KBM-7 (cell line): ENCODE measurements at regions not wholly inside any gene's neighbourhood (a gene's known extent, or its start where the extent isn't known, plus 50 kb on each side); places are given as distances from the start of the nearest gene placed in this dataset.

ENCODE experiments used
- DNase-seq: peaks from one replicate; pipeline ENCODE4 v3.0.0-alpha.2; 2015
- in situ Hi-C: fragments of 300-500 bp; cut with MboI; formaldehyde crosslinking; loops from 2 replicates; pipeline ENCODE4 v1.14.3; 2020; ENCODE audit warnings: low sequenced_read_pairs, low pct_unique_long_range_greater_than_20kb, mixed read lengths

GRCh38 chr11:112801025-112801816, 160.0 kb upstream of the NCAM1 start:
- DNase-seq: no peak
- in situ Hi-C loops: no loop called here

GRCh38 chr11:112801817-112802088, 159.5 kb upstream of the NCAM1 start:
- DNase-seq: no peak
- in situ Hi-C loops: no loop called here

- in situ Hi-C loops: no loop called here
- no peak for DNase-seq
These were observed 155.6 kb upstream of the NCAM1 start for GRCh38 chr11:112805658-112806057.

GRCh38 chr11:112806256-112806655, 155.0 kb upstream of the NCAM1 start:
- no peak for DNase-seq
- in situ Hi-C loops: no loop called here

GRCh38 chr11:112806876-112807275, 154.3 kb upstream of the NCAM1 start:
- in situ Hi-C loops: no loop called here
- no peak for DNase-seq

GRCh38 chr11:112809429-112809828, 151.8 kb upstream of the NCAM1 start:
- in situ Hi-C loops: no loop called here
- no peak for DNase-seq

GRCh38 chr11:112810951-112811350, 150.3 kb upstream of the NCAM1 start:
- in situ Hi-C loops: no loop called here

GRCh38 chr11:112811783-112812182, 149.4 kb upstream of the NCAM1 start:
- DNase-seq: no peak
- in situ Hi-C loops: no loop called here

More at GRCh38 chr11:112810951-112811350, 150.3 kb upstream of the NCAM1 start:
- DNase-seq: no peak

GRCh38 chr11:112812729-112813128, 148.5 kb upstream of the NCAM1 start:
- DNase-seq: no peak
- in situ Hi-C loops: no loop called here

GRCh38 chr11:112814168-112814567, 147.1 kb upstream of the NCAM1 start:
- in situ Hi-C loops: no loop called here
- DNase-seq: no peak

GRCh38 chr11:112817376-112817775, 143.8 kb upstream of the NCAM1 start:
- in situ Hi-C loops: no loop called here

GRCh38 chr11:112822478-112823274, 138.5 kb upstream of the NCAM1 start:
- no peak for DNase-seq
- in situ Hi-C loops: no loop called here

More at GRCh38 chr11:112817376-112817775, 143.8 kb upstream of the NCAM1 start:
- no peak for DNase-seq

- in situ Hi-C loops: no loop called here
These were observed 135.2 kb upstream of the NCAM1 start for GRCh38 chr11:112826026-112826425.

GRCh38 chr11:112826788-112827187, 134.4 kb upstream of the NCAM1 start:
- no peak for DNase-seq
- in situ Hi-C loops: no loop called here

More at GRCh38 chr11:112826026-112826425, 135.2 kb upstream of the NCAM1 start:
- DNase-seq: no peak

- in situ Hi-C loops: no loop called here
- no peak for DNase-seq
These were observed 132.8 kb upstream of the NCAM1 start for GRCh38 chr11:112828421-112828820.

GRCh38 chr11:112829971-112830654, 131.1 kb upstream of the NCAM1 start:
- in situ Hi-C loops: no loop called here

GRCh38 chr11:112831041-112831440, 130.2 kb upstream of the NCAM1 start:
- DNase-seq: no peak
- in situ Hi-C loops: no loop called here

More at GRCh38 chr11:112829971-112830654, 131.1 kb upstream of the NCAM1 start:
- no peak for DNase-seq

GRCh38 chr11:112831969-112832766, 129.1 kb upstream of the NCAM1 start:
- in situ Hi-C loops: no loop called here
- DNase-seq: no peak

GRCh38 chr11:112834277-112834755, 126.9 kb upstream of the NCAM1 start:
- no peak for DNase-seq
- in situ Hi-C loops: no loop called here
